ENCODE measurements at regions not wholly inside any gene's neighbourhood (a gene's known extent, or its start where the extent isn't known, plus 50 kb on each side); places are given as distances from the start of the nearest gene placed in this dataset.

- no peaks in the 10 kb centered on the region for H3F3A ChIP-seq (ENCODE audit: low read length, unreplicated experiment)
- H3K27me3 ChIP-seq (ENCODE audit: low read length) = peaks cover 3% of the 10 kb centered on the region; the same call in 1 of the 2 replicates
- BruUV-seq (replicated peaks) = no TSS peak
- TF ChIP-seq EZH2phosphoT487 (IDR thresholded peaks at IDR 0.05; ENCODE audit: borderline replicate concordance, low read length) = no peak
- no peak for TF ChIP-seq CTCF (conservative IDR thresholded peaks at IDR 0.05; ENCODE audit: low read depth, low read length)
- TF ChIP-seq EZH2 (IDR thresholded peaks at IDR 0.05; ENCODE audit: low read length, unreplicated experiment) = no peak
- ChIA-PET CTCF (no interaction called here), POLR2A (ENCODE audit: unreplicated experiment) (no interaction called here)
- no peak overlapping the region for H3K4me3 ChIP-seq (ENCODE audit: low read length)
- peak overlapping the region; percentile 53 for H3K27ac ChIP-seq (ENCODE audit: low read length)
- no peak overlapping the region for H2AFZ ChIP-seq (ENCODE audit: low read length)
- no peaks in the 10 kb centered on the region for H3K79me2 ChIP-seq (ENCODE audit: low read length)
- peak overlapping the region; percentile 45 for H3K4me2 ChIP-seq (ENCODE audit: low read length)
- peaks cover 9% of the 10 kb centered on the region for H3K4me1 ChIP-seq (ENCODE audit: insufficient read depth, low read length)
- no peak overlapping the region for H3K9ac ChIP-seq (ENCODE audit: low read length)
- no peaks in the 10 kb centered on the region for H4K20me1 ChIP-seq (ENCODE audit: low read length)
- intact Hi-C loops (cut with micrococcal nuclease) = no loop called here
- no peaks in the 10 kb centered on the region for H3K9me2 ChIP-seq (replicated peaks; ENCODE audit: low read length)
- no peaks in the 10 kb centered on the region for H3K36me3 ChIP-seq (ENCODE audit: low read depth, low read length)
- ATAC-seq (peak; percentile 67), DNase-seq (peak; percentile 73)
- H3K9me3 ChIP-seq (ENCODE audit: low read length) = no peaks in the 10 kb centered on the region
These were observed 142.0 kb upstream of the PRKCQ start for GRCh38 chr10:6721964-6722615.

- H2AFZ ChIP-seq (ENCODE audit: low read length) = no peak overlapping the region
- DNase-seq (peak; percentile 54), ATAC-seq (peak; percentile 46)
- no peak overlapping the region for H3K9ac ChIP-seq (ENCODE audit: low read length)
- no peaks in the 10 kb centered on the region for H3K79me2 ChIP-seq (ENCODE audit: low read length)
- ChIA-PET CTCF (interaction anchor here (0.6 kb wide), 1 partner anchor 654 kb away, joined by 5 read pairs; no protein-coding TSS in a partner anchor), POLR2A (ENCODE audit: unreplicated experiment) (no interaction called here)
- no peaks in the 10 kb centered on the region for H3K36me3 ChIP-seq (ENCODE audit: low read depth, low read length)
- no TSS peak for BruUV-seq (replicated peaks)
- peak overlapping the region; percentile 45 for H3K4me2 ChIP-seq (ENCODE audit: low read length)
- intact Hi-C loops (cut with micrococcal nuclease) = no loop called here
- H3K4me1 ChIP-seq (ENCODE audit: insufficient read depth, low read length) = peaks cover 9% of the 10 kb centered on the region
- no peaks in the 10 kb centered on the region for H3K9me2 ChIP-seq (replicated peaks; ENCODE audit: low read length)
- H4K20me1 ChIP-seq (ENCODE audit: low read length) = no peaks in the 10 kb centered on the region
- H3K9me3 ChIP-seq (ENCODE audit: low read length) = no peaks in the 10 kb centered on the region
- H3K27ac ChIP-seq (ENCODE audit: low read length) = peak overlapping the region; percentile 43
- TF ChIP-seq CTCF (conservative IDR thresholded peaks at IDR 0.05; ENCODE audit: low read depth, low read length) = 0 out of 2 replicates have a peak, but pooled peaks have one; percentile 23
- no peak for TF ChIP-seq EZH2phosphoT487 (IDR thresholded peaks at IDR 0.05; ENCODE audit: borderline replicate concordance, low read length)
- no peak overlapping the region for H3K4me3 ChIP-seq (ENCODE audit: low read length)
- H3K27me3 ChIP-seq (ENCODE audit: low read length) = no peaks in the 10 kb centered on the region; the same call in 1 of the 2 replicates
- H3F3A ChIP-seq (ENCODE audit: low read length, unreplicated experiment) = no peaks in the 10 kb centered on the region
These were observed 141.4 kb upstream of the PRKCQ start for GRCh38 chr10:6721480-6721879.

- intact Hi-C loops (cut with micrococcal nuclease) = no loop called here
- no peak overlapping the region for H3K9ac ChIP-seq (ENCODE audit: low read length)
- H3F3A ChIP-seq (ENCODE audit: low read length, unreplicated experiment) = no peaks in the 10 kb centered on the region
- H3K4me3 ChIP-seq (ENCODE audit: low read length) = no peak overlapping the region
- no peak overlapping the region for H3K27ac ChIP-seq (ENCODE audit: low read length)
- no peaks in the 10 kb centered on the region for H3K9me2 ChIP-seq (replicated peaks; ENCODE audit: low read length)
- no TSS peak for BruUV-seq (replicated peaks)
- TF ChIP-seq CTCF (conservative IDR thresholded peaks at IDR 0.05; ENCODE audit: low read depth, low read length) (no peak), EZH2phosphoT487 (IDR thresholded peaks at IDR 0.05; ENCODE audit: borderline replicate concordance, low read length) (no peak), EZH2 (IDR thresholded peaks at IDR 0.05; ENCODE audit: low read length, unreplicated experiment) (no peak)
- POLR2A ChIA-PET (ENCODE audit: unreplicated experiment) = no interaction called here
- no peaks in the 10 kb centered on the region for H3K79me2 ChIP-seq (ENCODE audit: low read length)
- H3K36me3 ChIP-seq (ENCODE audit: low read depth, low read length) = no peaks in the 10 kb centered on the region
- no peak overlapping the region for H2AFZ ChIP-seq (ENCODE audit: low read length)
- no peaks in the 10 kb centered on the region for H3K9me3 ChIP-seq (ENCODE audit: low read length)
- H3K4me2 ChIP-seq (ENCODE audit: low read length) = no peak overlapping the region
- DNase-seq (no peak), ATAC-seq (no peak)
- H4K20me1 ChIP-seq (ENCODE audit: low read length) = no peaks in the 10 kb centered on the region
- CTCF ChIA-PET = no interaction called here
- H3K27me3 ChIP-seq (ENCODE audit: low read length) = peaks cover 3% of the 10 kb centered on the region
- peaks cover 9% of the 10 kb centered on the region for H3K4me1 ChIP-seq (ENCODE audit: insufficient read depth, low read length)
These were observed 139.5 kb upstream of the PRKCQ start for GRCh38 chr10:6719561-6719960.
